ENCODE measurements at regions not wholly inside any gene's neighbourhood (a gene's known extent, or its start where the extent isn't known, plus 50 kb on each side); places are given as distances from the start of the nearest gene placed in this dataset.

DNA sequence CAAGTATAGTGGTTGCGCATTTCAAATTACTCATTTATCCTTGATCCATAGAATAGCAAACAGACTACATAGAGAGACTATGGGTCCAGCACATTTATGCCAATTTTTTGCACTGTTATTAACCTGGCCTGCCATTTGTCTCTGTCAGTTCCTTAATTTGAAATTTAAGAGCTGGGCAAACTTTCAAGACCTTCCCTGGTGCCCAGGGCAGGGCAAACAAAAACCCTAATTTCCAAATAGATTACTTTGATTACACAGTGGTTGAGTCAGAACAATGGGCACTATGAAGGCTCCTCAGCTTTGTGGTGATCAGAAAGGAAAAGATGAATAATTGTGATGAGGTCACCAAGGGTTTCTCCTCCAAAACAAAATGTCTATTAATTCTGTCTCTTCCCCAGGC is 80.6 kb downstream of the TNFSF18 start:
- no peak overlapping the region for H2BK12ac ChIP-seq (ENCODE audit: low read depth, low read length)
- H3K36me3 ChIP-seq (ENCODE audit: control insufficient read depth in 2 of 4, insufficient read depth in 4 of 4, low read length in 3 of 4): no peaks in the 10 kb centered on the region
- no peak overlapping the region for H2BK20ac ChIP-seq (ENCODE audit: low read length)
- no peaks in the 10 kb centered on the region; the same call in 1 of the 2 replicates for H3K23me2 ChIP-seq (ENCODE audit: low read depth, low read length)
- H3K79me1 ChIP-seq (ENCODE audit: low read depth, low read length): no peaks in the 10 kb centered on the region
- H2BK120ac ChIP-seq (replicated peaks; ENCODE audit: low read depth, low read length): no peak overlapping the region
- no peak overlapping the region for H2AFZ ChIP-seq (ENCODE audit: low read length)
- ChIA-PET POLR2A (ENCODE audit: partially characterized antibody) (no interaction called here), CTCF (ENCODE audit: partially characterized antibody) (interaction anchor here (1.0 kb wide), 1 partner anchor 10 kb away, joined by 3 read pairs; no protein-coding TSS in a partner anchor)
- no peaks in the 10 kb centered on the region for H3K9me3 ChIP-seq (ENCODE audit: insufficient read depth in 2 of 2, low read depth in 1 of 2, low read length in 1 of 2)
- no peak overlapping the region for H3K4me3 ChIP-seq (ENCODE audit: extremely low read depth in 1 of 4, insufficient read depth in 2 of 4, low read depth in 3 of 4, low read length in 4 of 4)
- H4K5ac ChIP-seq (ENCODE audit: insufficient read length, low read depth, low read length): no peak overlapping the region
- no peak overlapping the region for H3K4me2 ChIP-seq (ENCODE audit: insufficient read depth in 1 of 2, low read depth in 2 of 2, low read length in 2 of 2)
- no peak overlapping the region for H3K23ac ChIP-seq (ENCODE audit: insufficient read length)
- no peak overlapping the region for H4K91ac ChIP-seq (replicated peaks; ENCODE audit: insufficient read length, low read length)
- no peak overlapping the region for H3K27ac ChIP-seq (ENCODE audit: low read depth, low read length)
- no peak overlapping the region for H3K18ac ChIP-seq (ENCODE audit: extremely low read depth, low read length)
- no peak overlapping the region for H2AK5ac ChIP-seq (ENCODE audit: low read depth, low read length)
- H3K14ac ChIP-seq (ENCODE audit: insufficient read length): no peak overlapping the region
- no peak for DNase-seq (ENCODE audit: low read depth in 1 of 2, low spot score in 2 of 2)
- no peak overlapping the region for H4K8ac ChIP-seq (ENCODE audit: extremely low read depth, insufficient read depth, low read length)
- no peak overlapping the region for H3K56ac ChIP-seq (replicated peaks; ENCODE audit: insufficient read length, low read depth, low read length)
- no peak overlapping the region for H3K9ac ChIP-seq (replicated peaks in 1 of 4; ENCODE audit: extremely low read depth in 1 of 4, low read depth in 3 of 4, low read length in 3 of 4)
- no peaks in the 10 kb centered on the region for H4K20me1 ChIP-seq (replicated peaks in 1 of 2; ENCODE audit: control insufficient read depth in 1 of 2, insufficient read depth in 2 of 2, low read length in 2 of 2)
- H3K4me1 ChIP-seq (replicated peaks in 1 of 4; ENCODE audit: control insufficient read depth in 3 of 4, insufficient read depth in 4 of 4, low read length in 3 of 4): no peaks in the 10 kb centered on the region
- no peak overlapping the region for H2BK5ac ChIP-seq (ENCODE audit: low read depth, low read length)
- no peaks in the 10 kb centered on the region for H3K27me3 ChIP-seq (replicated peaks in 1 of 4; ENCODE audit: control insufficient read depth in 3 of 4, extremely low read depth in 1 of 4, insufficient read depth in 3 of 4, low read length in 3 of 4)
- FAIRE-seq: no peak
- H2BK15ac ChIP-seq (ENCODE audit: low read length): no peak overlapping the region
- 95% methylated on average over 1 of the region's 1 CpG; no CpG with 5 or more reads in 1 of the 2 experiments for WGBS, 2 experiments (ENCODE audit: extremely low coverage in 1 of 2, insufficient coverage in 1 of 2, insufficient read length in 1 of 2, insufficient replicate concordance in 2 of 2, low coverage in 1 of 2, low lambda C conversion rate in 2 of 2, missing lambda C conversion rate in 1 of 2)
- no peaks in the 10 kb centered on the region for H3K79me2 ChIP-seq (ENCODE audit: control insufficient read depth in 1 of 2, insufficient read depth in 2 of 2, low read length in 2 of 2)
- no peak overlapping the region for H3K4ac ChIP-seq (replicated peaks; ENCODE audit: insufficient read length, low read depth, low read length)
- TF ChIP-seq CHD2 (IDR thresholded peaks at IDR 0.05; ENCODE audit: low read length) (no peak), BCL11A (IDR thresholded peaks at IDR 0.05; ENCODE audit: low read depth in 2 of 2, low read length in 2 of 2) (no peak), RXRA (IDR thresholded peaks at IDR 0.05; ENCODE audit: insufficient read depth, low read depth, low read length) (no peak), HDAC6 (IDR thresholded peaks at IDR 0.05; ENCODE audit: low read depth, low read length) (no peak), RNF2 (IDR thresholded peaks at IDR 0.05; ENCODE audit: borderline replicate concordance, low read depth, low read length, missing control alignments, poor library complexity, severe bottlenecking) (no peak), TAF7 (optimal IDR thresholded peaks at IDR 0.05; ENCODE audit: borderline replicate concordance, low read depth, low read length) (no peak), YY1 (IDR thresholded peaks at IDR 0.05; ENCODE audit: low read depth, low read length) (no peak), CBX5 (IDR thresholded peaks at IDR 0.05; ENCODE audit: low read depth, low read length) (no peak), SP2 (IDR thresholded peaks at IDR 0.05; ENCODE audit: low read length) (no peak), MAFK (IDR thresholded peaks at IDR 0.05; ENCODE audit: low read depth, low read length) (no peak), GTF2F1 (IDR thresholded peaks at IDR 0.05; ENCODE audit: borderline replicate concordance, low read depth, low read length) (no peak), CBX8 (IDR thresholded peaks at IDR 0.05; ENCODE audit: borderline replicate concordance, low read depth, low read length) (no peak), KDM4A (IDR thresholded peaks at IDR 0.05; ENCODE audit: low read depth, low read length, severe bottlenecking) (no peak), HDAC2 (IDR thresholded peaks at IDR 0.05; ENCODE audit: borderline replicate concordance in 1 of 2, low read depth in 2 of 2, low read length in 2 of 2) (no peak), SIRT6 (IDR thresholded peaks at IDR 0.05; ENCODE audit: low read length) (no peak)

All from H1 (cell line).